PFSK-1 (cell line): ENCODE measurements at regions not wholly inside any gene's neighbourhood (a gene's known extent, or its start where the extent isn't known, plus 50 kb on each side); places are given as distances from the start of the nearest gene placed in this dataset.

Experiments used
- TAF1 ChIP-seq: IDR thresholded peaks from 2 replicates; pipeline ENCODE4 v1.6.1; 2012; ENCODE audit warnings: low read length, control low read depth, borderline replicate concordance; ENCODE audit not compliant: insufficient read depth
- TF ChIP-seq, protein P1 (sequence below), 2 experiments: IDR thresholded peaks; 2 replicates each; pipeline versions ENCODE4 v1.6.1 to v1.8.0; 2011 to 2012; ENCODE audit warnings: low read depth in 2 of 2, low read length in 2 of 2, control low read depth in 1 of 2, inconsistent platforms in 1 of 2, mild to moderate bottlenecking in 1 of 2, moderate library complexity in 1 of 2; ENCODE audit not compliant: insufficient read depth in 1 of 2

DNA sequence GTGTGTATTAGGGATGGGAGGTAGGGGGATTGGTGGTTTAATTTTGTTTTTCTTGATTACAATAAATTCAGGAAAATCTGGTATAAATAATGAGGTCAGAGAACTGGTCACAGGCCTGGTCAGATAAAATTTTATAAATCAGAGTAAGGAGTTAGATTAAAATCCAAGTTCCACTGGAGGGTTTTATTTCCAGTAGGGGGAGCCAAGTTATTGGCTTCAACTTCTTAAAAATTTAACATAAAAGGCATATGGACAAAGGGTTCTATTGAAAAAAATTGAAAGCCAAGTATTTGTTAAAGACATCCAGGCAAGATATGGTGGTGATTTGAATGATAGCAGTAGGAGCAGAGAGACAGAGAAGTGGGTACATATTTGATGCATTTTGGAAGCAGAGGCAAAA, 763.3 kb downstream of the SORCS1 start:
- TF ChIP-seq, protein P1, sequence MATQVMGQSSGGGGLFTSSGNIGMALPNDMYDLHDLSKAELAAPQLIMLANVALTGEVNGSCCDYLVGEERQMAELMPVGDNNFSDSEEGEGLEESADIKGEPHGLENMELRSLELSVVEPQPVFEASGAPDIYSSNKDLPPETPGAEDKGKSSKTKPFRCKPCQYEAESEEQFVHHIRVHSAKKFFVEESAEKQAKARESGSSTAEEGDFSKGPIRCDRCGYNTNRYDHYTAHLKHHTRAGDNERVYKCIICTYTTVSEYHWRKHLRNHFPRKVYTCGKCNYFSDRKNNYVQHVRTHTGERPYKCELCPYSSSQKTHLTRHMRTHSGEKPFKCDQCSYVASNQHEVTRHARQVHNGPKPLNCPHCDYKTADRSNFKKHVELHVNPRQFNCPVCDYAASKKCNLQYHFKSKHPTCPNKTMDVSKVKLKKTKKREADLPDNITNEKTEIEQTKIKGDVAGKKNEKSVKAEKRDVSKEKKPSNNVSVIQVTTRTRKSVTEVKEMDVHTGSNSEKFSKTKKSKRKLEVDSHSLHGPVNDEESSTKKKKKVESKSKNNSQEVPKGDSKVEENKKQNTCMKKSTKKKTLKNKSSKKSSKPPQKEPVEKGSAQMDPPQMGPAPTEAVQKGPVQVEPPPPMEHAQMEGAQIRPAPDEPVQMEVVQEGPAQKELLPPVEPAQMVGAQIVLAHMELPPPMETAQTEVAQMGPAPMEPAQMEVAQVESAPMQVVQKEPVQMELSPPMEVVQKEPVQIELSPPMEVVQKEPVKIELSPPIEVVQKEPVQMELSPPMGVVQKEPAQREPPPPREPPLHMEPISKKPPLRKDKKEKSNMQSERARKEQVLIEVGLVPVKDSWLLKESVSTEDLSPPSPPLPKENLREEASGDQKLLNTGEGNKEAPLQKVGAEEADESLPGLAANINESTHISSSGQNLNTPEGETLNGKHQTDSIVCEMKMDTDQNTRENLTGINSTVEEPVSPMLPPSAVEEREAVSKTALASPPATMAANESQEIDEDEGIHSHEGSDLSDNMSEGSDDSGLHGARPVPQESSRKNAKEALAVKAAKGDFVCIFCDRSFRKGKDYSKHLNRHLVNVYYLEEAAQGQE (IDR thresholded peaks at IDR 0.05; ENCODE audit: insufficient read depth in 1 of 2, low read depth in 2 of 2, low read length in 2 of 2) = no peak
- no peak for TF ChIP-seq TAF1
